HCT116 (cell line): ENCODE measurements at regions not wholly inside any gene's neighbourhood (a gene's known extent, or its start where the extent isn't known, plus 50 kb on each side); places are given as distances from the start of the nearest gene placed in this dataset.

Experiments used
- ATAC-seq: fragments of 200-7000 bp; cut with Tn5 transposase; 2 replicates; pipeline ENCODE4 v1.9.1; 2020; ENCODE audit warnings: mild to moderate bottlenecking, moderate library complexity
- BruUV-seq: library from RNA; stranded (reverse); fragments of 400-500 nt; replicated peaks from 2 replicates; lab custom pipeline; 2021; lab: Mats Ljungman, UMichigan
- CTCF ChIA-PET: fragments of 300-600 bp; sonication (Branson Sonifier 250); formaldehyde crosslinking; loops from one replicate; lab custom pipeline; 2021; ENCODE audit warnings: antibody characterized with exemption; lab: Charles Lee
- POLR2A ChIA-PET: fragments of 300-600, 350-600 bp; sonication (Branson Sonifier 250); formaldehyde crosslinking; loops from one replicate; lab custom pipeline; 2021; ENCODE audit warnings: antibody characterized with exemption; lab: Charles Lee
- RAD21 ChIA-PET, 2 experiments: fragments of 300-600 bp; sonication (Branson Sonifier 250); formaldehyde crosslinking; loops; one replicate each; lab custom pipeline; 2023; ENCODE audit warnings: low total read pairs in 2 of 2; ENCODE audit not compliant: uncharacterized antibody in 2 of 2, unreplicated experiment in 2 of 2, low non-redundant PET in 1 of 2; lab: Charles Lee
- DNase-seq: peaks from one replicate; pipeline ENCODE4 v3.0.0-alpha.2; 2010; ENCODE audit warnings: low read depth, low spot score
- H2AFZ ChIP-seq: fragments of 200-600 bp; shearing (Covaris generic), sonication (generic); 2 replicates; pipeline ENCODE4 v1.6.1; 2017; ENCODE audit warnings: low read depth, mixed run types, mixed read lengths, antibody characterized with exemption, low read length; ENCODE audit not compliant: poor library complexity, severe bottlenecking
- H3K27ac ChIP-seq: 2 replicates; pipeline ENCODE4 v1.5.1; 2012; ENCODE audit warnings: low read depth, low read length
- H3K27me3 ChIP-seq: fragments of 200-600 bp; sonication (generic); 2 replicates; pipeline ENCODE4 v1.6.1; 2016; ENCODE audit warnings: mixed run types, low read length, mixed read lengths; ENCODE audit not compliant: insufficient read depth
- H3K36me3 ChIP-seq, 2 experiments: fragments of 200-500 bp in 1 of 2; fragments of 200-600 bp in 1 of 2; sonication (Bioruptor generic) in 1 of 2; sonication (generic) in 1 of 2; 2 replicates each; pipeline versions ENCODE4 v1.5.1 to v1.6.1; 2014 to 2016; ENCODE audit warnings: low read length in 2 of 2, inconsistent platforms in 1 of 2, mixed read lengths in 1 of 2, mixed run types in 1 of 2; ENCODE audit not compliant: insufficient read depth in 2 of 2, control insufficient read depth in 1 of 2
- H3K4me1 ChIP-seq, 2 experiments: fragments of 200-600 bp in 1 of 2; sonication (generic) in 1 of 2; 2 replicates each; pipeline versions ENCODE4 v1.5.1 to v1.6.1; 2012 to 2017; ENCODE audit warnings: low read length in 2 of 2, inconsistent platforms in 1 of 2, mild to moderate bottlenecking in 1 of 2, mixed read lengths in 1 of 2, mixed run types in 1 of 2, moderate library complexity in 1 of 2; ENCODE audit not compliant: insufficient read depth in 2 of 2, control insufficient read depth in 1 of 2
- H3K4me2 ChIP-seq: fragments of 200-600 bp; sonication (generic); 2 replicates; pipeline ENCODE4 v1.6.1; 2017; ENCODE audit warnings: mixed run types, low read length, mixed read lengths
- H3K4me3 ChIP-seq, 2 experiments: fragments of 200-600 bp in 1 of 2; sonication (generic) in 1 of 2; replicated peaks in 1 of 2; 2 replicates each; pipeline ENCODE4 v1.5.1; 2011 to 2016; ENCODE audit warnings: low read length in 2 of 2, control low read depth in 1 of 2, low read depth in 1 of 2, mild to moderate bottlenecking in 1 of 2, mixed read lengths in 1 of 2, mixed run types in 1 of 2
- H3K79me2 ChIP-seq: fragments of 200-600 bp; sonication (generic); 2 replicates; pipeline ENCODE4 v1.6.1; 2017; ENCODE audit warnings: mild to moderate bottlenecking, mixed run types, low read length, moderate library complexity, mixed read lengths; ENCODE audit not compliant: insufficient read depth
- H3K9ac ChIP-seq: fragments of 200-600 bp; sonication (generic); 2 replicates; pipeline ENCODE4 v1.6.1; 2016; ENCODE audit warnings: low read length, mixed read lengths
- H3K9me2 ChIP-seq: fragments of 200-600 bp; sonication (generic), shearing (Covaris generic); 2 replicates; pipeline ENCODE4 v1.6.1; 2017; ENCODE audit warnings: mixed run types, mild to moderate bottlenecking, moderate library complexity; ENCODE audit not compliant: insufficient read depth
- H3K9me3 ChIP-seq, 2 experiments: fragments of 200-500 bp in 1 of 2; fragments of 200-600 bp in 1 of 2; sonication (Bioruptor generic) in 1 of 2; sonication (generic) in 1 of 2; 2 replicates each; pipeline ENCODE4 v1.6.1; 2014 to 2017; ENCODE audit warnings: low read length in 2 of 2, mixed read lengths in 2 of 2, inconsistent platforms in 1 of 2, low read depth in 1 of 2, mild to moderate bottlenecking in 1 of 2, mixed run types in 1 of 2, moderate library complexity in 1 of 2; ENCODE audit not compliant: control insufficient read depth in 1 of 2, insufficient read depth in 1 of 2
- H4K20me1 ChIP-seq: fragments of 200-600 bp; sonication (generic), shearing (Covaris generic); 2 replicates; pipeline ENCODE4 v1.6.1; 2017; ENCODE audit warnings: mixed run types, mild to moderate bottlenecking, moderate library complexity; ENCODE audit not compliant: insufficient read depth
- EGR1 ChIP-seq: IDR thresholded peaks from 2 replicates; pipeline ENCODE4 v1.6.1; 2012; ENCODE audit warnings: low read depth
- ELF1 ChIP-seq: IDR thresholded peaks from 2 replicates; pipeline ENCODE4 v1.6.1; 2012; ENCODE audit warnings: low read depth, borderline replicate concordance
- FOSL1 ChIP-seq: IDR thresholded peaks from 2 replicates; pipeline ENCODE4 v1.6.1; 2012; ENCODE audit warnings: low read depth
- POLR2A ChIP-seq: IDR thresholded peaks from 2 replicates; pipeline ENCODE4 v1.7.0; 2011; ENCODE audit warnings: borderline replicate concordance; ENCODE audit not compliant: insufficient read depth, insufficient read length; ENCODE audit errors: extremely low read depth
- RAD21 ChIP-seq: IDR thresholded peaks from 2 replicates; pipeline ENCODE4 v1.6.1; 2012; ENCODE audit warnings: low read depth, mild to moderate bottlenecking
- SIN3A ChIP-seq: IDR thresholded peaks from 2 replicates; pipeline ENCODE4 v1.6.1; 2012; ENCODE audit warnings: low read depth
- SP1 ChIP-seq: IDR thresholded peaks from 2 replicates; pipeline ENCODE4 v1.6.1; 2012; ENCODE audit warnings: low read depth
- ZNF274 ChIP-seq: fragments of 200-500 bp; sonication (Bioruptor generic); IDR thresholded peaks from 2 replicates; pipeline ENCODE4 v1.6.1; 2014; ENCODE audit warnings: mild to moderate bottlenecking, low read depth, low read length, inconsistent platforms
- intact Hi-C: fragments of 100-400 bp; cut with micrococcal nuclease; formaldehyde crosslinking; loops from 2 replicates; pipeline ENCODE4 v1.10.0; 2022
- TF ChIP-seq, protein P1 (sequence below): IDR thresholded peaks from 2 replicates; pipeline ENCODE4 v1.6.1; 2012

GRCh38 chr3:71991046-71991445, 206.1 kb upstream of the PROK2 start:
- ChIA-PET POLR2A (no interaction called here), RAD21 (no interaction called here)
- no peak for ATAC-seq
- Histone ChIP-seq H3K4me3 (no peak overlapping the region), H3K36me3 (no peaks in the 10 kb centered on the region), H4K20me1 (no peaks in the 10 kb centered on the region), H3K27me3 (no peaks in the 10 kb centered on the region), H3K9me2 (no peaks in the 10 kb centered on the region)
- DNase-seq = no peak
- no peak for TF ChIP-seq RAD21
- TF ChIP-seq ELF1 = no peak
- no peak for TF ChIP-seq EGR1
- no peak for TF ChIP-seq SP1
- TF ChIP-seq FOSL1 = no peak
- TF ChIP-seq ZNF274 = no peak
- TF ChIP-seq SIN3A = no peak
- TF ChIP-seq, all 23 proteins: peak for 0
- Histone ChIP-seq H3K4me1 (peaks cover 0 to 7% of the 10 kb centered on the region in 2 experiments; a peak in 2 of 4 replicates), H2AFZ (no peak overlapping the region), H3K9me3 (no peaks in the 10 kb centered on the region), H3K27ac (no peak overlapping the region), H3K9ac (no peak overlapping the region), H3K79me2 (no peaks in the 10 kb centered on the region), H3K4me2 (no peak overlapping the region)
- CTCF ChIA-PET = no interaction called here
- intact Hi-C loops = no loop called here
- no TSS peak for BruUV-seq

- Histone ChIP-seq H2AFZ (no peak overlapping the region), H3K79me2 (no peaks in the 10 kb centered on the region), H3K9ac (no peak overlapping the region), H4K20me1 (no peaks in the 10 kb centered on the region), H3K27ac (no peak overlapping the region), H3K4me3 (no peak overlapping the region), H3K4me1 (peaks cover 0 to 7% of the 10 kb centered on the region in 2 experiments; a peak in 2 of 4 replicates), H3K9me2 (no peaks in the 10 kb centered on the region), H3K36me3 (no peaks in the 10 kb centered on the region), H3K4me2 (no peak overlapping the region), H3K9me3 (no peaks in the 10 kb centered on the region), H3K27me3 (no peaks in the 10 kb centered on the region)
- ChIA-PET RAD21 (no interaction called here), POLR2A (no interaction called here), CTCF (no interaction called here)
- ATAC-seq = no peak
- TF ChIP-seq SP1 (no peak), ZNF274 (no peak), POLR2A (no peak), FOSL1 (no peak)
- TF ChIP-seq, protein P1, sequence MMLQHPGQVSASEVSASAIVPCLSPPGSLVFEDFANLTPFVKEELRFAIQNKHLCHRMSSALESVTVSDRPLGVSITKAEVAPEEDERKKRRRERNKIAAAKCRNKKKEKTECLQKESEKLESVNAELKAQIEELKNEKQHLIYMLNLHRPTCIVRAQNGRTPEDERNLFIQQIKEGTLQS = no peak
- no TSS peak for BruUV-seq
- intact Hi-C loops = no loop called here
- no peak for DNase-seq
Observed at GRCh38 chr3:71990545-71990944, 205.6 kb upstream of the PROK2 start.
